NCI-H524 (cell line): ENCODE measurements at regions not wholly inside any gene's neighbourhood (a gene's known extent, or its start where the extent isn't known, plus 50 kb on each side); places are given as distances from the start of the nearest gene placed in this dataset.
A peak's percentile ranks its signal among the peaks of the same experiment; 100 is the strongest.
"Not testable (repeated sequence)": the region's sequence is repeated elsewhere in the genome, so short reads cannot be mapped to it uniquely, and the experiment has no call there.

ENCODE experiments used
- DNase-seq, 2 experiments: peaks; one replicate each; lab custom pipeline; 2025; lab: John Stamatoyannopoulos, UW

DNA sequence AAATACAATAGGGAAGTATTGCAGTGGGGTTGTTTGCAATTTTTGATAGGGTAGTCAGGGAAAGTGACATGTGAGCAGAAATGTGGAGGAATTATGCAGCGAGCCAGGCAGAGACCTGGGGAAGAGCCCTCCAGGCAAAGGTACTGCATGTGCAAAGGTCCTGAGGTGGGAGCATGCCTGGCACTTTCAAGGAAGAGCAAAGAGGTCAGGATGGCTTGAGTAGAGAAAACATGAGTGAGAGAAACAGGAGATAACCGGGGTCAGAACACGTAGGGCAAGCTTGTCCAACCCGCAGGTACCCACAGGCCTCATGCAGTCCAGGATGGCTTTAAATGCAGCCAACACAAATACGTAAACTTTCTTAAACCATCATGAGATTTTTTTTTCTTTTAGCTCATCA, 71.0 kb downstream of the COQ2 start:
- no peak for DNase-seq

- no peak for DNase-seq
Measured at GRCh38 chr4:83212041-83212851, 72.4 kb downstream of the COQ2 start.

DNA sequence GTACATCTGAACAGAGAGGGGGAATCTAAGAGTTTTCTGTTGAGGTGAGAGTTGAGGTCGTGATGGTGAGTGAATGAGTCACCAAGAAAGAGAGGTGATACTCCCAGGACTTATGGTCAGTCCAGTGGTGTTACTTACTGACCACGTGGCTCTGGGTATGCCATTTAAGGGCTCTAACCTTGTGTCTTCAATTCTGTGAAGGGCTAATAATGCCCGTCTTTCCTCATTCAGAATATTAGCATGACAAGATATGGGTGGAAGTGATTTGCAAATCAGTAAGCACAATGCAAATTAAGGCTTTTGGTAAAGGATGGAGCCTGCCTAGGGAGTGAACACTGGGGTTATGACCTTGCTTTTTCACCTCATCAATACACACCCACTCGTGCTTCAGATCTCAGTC, 75.2 kb downstream of the COQ2 start:
- DNase-seq, result no peak

DNA sequence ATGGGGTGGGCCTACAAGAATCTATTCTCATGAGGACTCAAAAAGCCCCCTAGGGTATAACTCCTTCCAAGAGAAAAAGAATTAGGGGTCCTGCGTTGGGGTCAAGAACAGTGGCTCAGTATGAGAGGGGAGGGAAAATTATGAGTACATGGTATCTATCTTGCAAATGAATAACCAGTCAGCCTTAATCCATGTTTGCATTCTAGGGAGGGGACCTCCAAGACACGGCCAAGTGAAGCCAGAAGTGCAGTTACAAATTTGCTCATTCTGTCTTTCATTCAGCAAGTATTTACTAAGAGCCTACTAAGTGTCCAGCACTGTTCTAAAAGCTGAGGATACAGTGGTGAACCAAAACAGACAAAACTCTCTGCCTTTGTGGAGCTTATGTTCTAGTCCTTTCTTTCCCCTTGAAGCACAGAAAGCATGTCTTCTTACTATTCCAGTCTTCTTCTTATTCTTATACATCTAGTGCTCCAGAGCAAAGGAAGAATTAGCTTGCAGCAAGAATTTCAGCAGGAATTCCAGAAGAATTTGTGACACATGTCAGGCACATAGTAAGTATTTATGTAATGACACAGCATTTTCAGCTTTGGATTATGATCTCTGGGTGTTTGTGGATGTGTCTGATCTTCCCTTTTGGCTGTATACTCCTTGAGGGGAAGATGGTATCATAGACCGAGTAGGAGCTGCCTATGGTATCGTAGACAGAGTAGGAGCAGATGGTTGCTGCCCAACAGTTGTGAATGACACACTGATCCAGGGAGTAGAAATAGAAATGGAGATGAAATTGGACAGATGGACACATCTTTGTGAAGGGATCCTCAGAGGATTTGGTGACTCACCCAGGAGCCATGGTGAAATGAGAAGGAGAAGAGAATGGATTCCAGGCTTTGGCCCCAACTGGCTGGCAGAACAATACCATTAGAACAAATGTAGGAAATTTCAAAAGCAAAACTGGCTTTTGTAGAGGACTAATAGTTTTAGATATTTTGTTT, 75.9 kb downstream of the COQ2 start:
- peak in 1 of 2 experiments; percentile 35 for DNase-seq

GRCh38 chr4:83207497-83208101, 77.0 kb downstream of the COQ2 start:
- no peak for DNase-seq

DNA sequence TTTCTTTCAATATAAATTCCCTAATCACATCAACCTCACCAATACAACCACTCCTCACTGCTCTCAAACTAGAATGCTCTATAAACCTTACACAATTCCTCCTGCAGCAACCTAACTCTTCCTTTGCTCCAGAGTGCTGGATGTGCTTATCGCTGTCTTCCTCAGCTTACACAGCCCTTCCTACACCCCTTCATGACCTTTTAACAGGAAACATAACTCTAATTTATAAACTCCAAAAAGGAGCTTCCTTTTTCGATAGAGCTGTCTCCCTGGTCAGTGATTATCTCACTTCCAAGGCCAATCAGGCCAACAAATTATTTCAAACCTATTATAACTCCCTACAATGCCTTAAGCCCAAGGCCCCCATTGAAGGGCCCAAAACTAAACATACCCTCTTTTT, 78.8 kb downstream of the COQ2 start:
- no peak for DNase-seq

DNA sequence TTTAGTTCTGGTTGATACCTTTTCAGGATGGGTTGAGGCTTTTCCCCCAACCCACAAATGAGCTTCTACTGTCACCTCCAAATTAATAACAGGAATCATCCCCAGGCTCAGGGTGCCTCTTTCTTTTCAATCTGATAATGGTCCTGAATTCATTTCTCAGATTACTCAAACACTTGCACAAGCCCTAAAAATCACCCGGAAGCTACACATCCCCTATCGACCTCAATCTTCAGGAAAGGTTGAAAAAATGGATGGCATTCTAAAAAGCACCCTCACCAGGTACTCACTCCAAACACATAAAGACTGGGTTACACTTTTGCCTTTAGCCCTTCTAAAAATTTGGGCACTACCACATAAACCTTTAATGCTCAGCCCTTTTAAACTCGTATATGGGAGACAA, 79.9 kb downstream of the COQ2 start:
- no peak for DNase-seq

- no peak for DNase-seq
Measured at GRCh38 chr4:83201761-83202160, 82.8 kb downstream of the COQ2 start.

- no peak for DNase-seq
Measured at GRCh38 chr4:83197555-83198235, 83.2 kb upstream of the PLAC8 start.

GRCh38 chr4:83196921-83197320, 82.4 kb upstream of the PLAC8 start:
- no peak for DNase-seq

GRCh38 chr4:83195269-83195668, 80.7 kb upstream of the PLAC8 start:
- no peak for DNase-seq

- not testable (repeated sequence) for DNase-seq
Measured at GRCh38 chr4:83194588-83194987, 80.1 kb upstream of the PLAC8 start.

- no peak for DNase-seq
Measured at GRCh38 chr4:83192634-83193033, 78.1 kb upstream of the PLAC8 start.

GRCh38 chr4:83191026-83191425, 76.5 kb upstream of the PLAC8 start:
- DNase-seq, result no peak

DNA sequence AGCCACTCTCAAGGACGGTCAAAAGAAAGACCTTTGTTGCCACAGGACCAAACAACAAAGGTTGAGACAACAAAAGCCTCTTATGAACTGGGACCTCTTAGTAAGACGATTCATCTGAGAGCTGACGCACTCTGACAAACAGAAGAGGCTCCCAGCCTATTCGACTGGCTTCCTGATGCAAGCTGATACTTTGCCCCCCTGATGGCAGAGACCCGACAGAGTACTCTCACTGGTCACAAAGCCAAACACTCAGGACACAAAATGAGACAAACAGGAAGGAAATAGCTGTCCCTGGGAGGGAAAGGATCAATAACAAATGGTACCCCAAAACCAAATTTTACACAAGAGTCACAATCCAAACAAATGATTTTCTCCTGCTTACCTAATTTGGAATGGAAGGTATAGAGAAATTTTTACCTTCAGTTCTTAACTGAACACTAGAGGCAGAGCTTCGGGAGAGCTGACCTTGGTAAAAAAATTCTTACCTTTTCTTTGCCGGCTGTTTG, 75.2 kb upstream of the PLAC8 start:
- DNase-seq, result no peak

GRCh38 chr4:83180431-83180968, 66.0 kb upstream of the PLAC8 start:
- no peak for DNase-seq

DNA sequence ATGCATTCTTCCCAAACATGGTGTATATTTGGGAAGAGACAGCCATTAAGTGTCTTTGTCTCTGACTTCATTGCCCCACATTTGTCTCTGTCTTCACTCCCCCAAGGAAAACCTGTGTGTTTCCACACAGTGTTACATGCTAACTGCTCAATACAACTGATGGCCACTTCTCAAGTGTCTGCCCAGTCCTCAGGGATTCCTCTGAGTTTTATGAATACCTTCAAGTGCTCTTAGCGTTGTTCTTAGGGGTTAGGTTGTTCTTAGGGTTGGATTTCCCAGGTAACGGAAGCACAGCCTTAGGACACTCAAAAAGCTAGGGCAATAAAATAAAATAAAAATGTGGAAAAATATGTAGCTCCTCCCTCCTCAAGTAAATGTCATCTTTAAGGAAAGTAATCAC, 64.7 kb upstream of the PLAC8 start:
- DNase-seq, result peak in 1 of 2 experiments; percentile 54

DNA sequence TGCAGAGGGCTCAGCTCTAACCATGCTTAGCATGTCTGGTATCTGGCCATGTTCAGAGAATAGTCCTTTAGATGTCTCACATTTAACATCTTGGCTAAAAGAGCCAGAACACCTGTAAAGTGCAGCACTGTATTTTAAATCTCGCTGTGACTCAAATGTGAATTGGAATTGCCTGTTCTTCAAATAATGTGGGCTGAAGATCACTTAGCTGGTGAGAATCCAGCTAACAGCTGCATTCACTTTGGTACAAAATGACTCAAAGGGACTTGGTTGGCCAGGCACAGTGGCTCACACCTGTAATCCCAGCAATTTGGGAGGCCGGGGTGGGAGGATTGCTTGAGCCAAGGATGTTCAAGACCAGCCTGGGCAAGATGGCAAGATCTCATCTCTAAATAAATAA, 63.5 kb upstream of the PLAC8 start:
- DNase-seq, result no peak

DNA sequence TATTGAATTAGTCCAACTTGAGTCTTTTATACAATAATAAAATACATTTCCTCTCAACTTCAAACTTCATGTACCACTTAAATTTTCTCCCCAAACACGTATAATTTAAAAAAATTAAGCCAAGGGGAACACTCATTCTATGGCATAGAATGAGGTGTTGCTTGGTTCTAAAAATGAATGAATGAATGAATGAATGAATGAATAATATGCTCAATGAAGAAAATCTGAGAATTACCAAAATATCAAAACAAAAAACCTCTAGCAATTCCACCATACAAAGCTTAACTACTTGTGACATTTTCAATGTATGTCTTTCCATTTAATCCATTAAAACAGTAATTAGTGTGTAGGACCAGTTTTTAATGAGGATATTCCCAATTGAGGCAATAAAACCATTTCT, 62.7 kb upstream of the PLAC8 start:
- DNase-seq, result no peak

DNA sequence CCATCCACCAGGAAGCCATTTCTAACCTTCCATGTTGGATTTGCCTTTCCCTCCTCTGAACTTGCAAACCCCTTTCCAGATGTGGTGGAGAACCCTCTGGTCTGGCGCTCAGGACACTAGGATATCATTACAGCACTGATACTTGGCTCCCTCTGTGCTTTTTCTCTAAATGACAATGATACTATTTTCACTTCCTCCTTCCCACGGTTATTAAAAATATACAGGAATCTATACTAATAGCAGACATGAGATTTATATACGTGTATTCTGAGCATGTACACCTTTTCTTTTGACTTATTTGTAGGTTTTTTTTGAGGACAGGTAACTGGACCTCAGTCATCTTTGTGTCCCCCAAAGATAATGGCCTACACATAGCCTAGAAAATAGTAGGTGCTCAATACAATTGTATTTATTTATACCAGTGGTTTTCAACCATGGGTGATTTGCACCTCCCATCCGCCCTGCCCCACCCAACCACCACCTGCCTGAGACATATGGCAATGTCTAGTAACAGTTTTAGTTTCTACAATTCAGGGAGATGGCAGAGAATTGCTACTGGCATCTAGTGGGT, 60.4 kb upstream of the PLAC8 start:
- DNase-seq, result no peak

DNA sequence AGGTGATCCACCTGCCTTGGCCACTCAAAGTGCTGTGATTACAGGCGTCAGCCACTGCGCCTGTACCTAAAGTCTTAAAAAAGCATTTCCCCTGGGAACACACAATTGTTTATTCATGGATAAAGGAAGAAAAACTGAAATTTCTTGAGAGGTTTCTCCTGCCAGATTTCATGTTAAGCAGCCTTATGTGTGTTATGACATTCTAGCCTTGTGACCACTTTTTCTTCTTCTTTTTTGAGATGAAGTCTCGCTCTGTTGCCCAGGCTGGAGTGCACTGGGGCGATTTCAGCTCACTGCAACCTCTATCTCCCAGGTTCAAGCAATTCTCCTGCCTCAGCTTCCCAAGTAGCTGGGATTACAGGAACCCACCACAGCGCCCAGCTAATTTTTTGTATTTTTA, 57.8 kb upstream of the PLAC8 start:
- no peak for DNase-seq
